Osteoblast (primary cell): ENCODE measurements at regions not wholly inside any gene's neighbourhood (a gene's known extent, or its start where the extent isn't known, plus 50 kb on each side); places are given as distances from the start of the nearest gene placed in this dataset.

Experiments used
- DNase-seq: peaks from one replicate; pipeline ENCODE4 v3.0.0; 2011; ENCODE audit warnings: low spot score, mixed read lengths; ENCODE audit not compliant: insufficient read length; ENCODE audit errors: missing footprints
- H2AFZ ChIP-seq: 2 replicates; pipeline ENCODE4 v1.6.0; 2011; ENCODE audit warnings: mild to moderate bottlenecking, low read length
- H3K27ac ChIP-seq: 2 replicates; pipeline ENCODE4 v1.5.1; 2011; ENCODE audit warnings: mild to moderate bottlenecking, low read depth, low read length, moderate library complexity
- H3K27me3 ChIP-seq: 2 replicates; pipeline ENCODE4 v1.6.0; 2012; ENCODE audit warnings: mild to moderate bottlenecking, control low read depth, inconsistent platforms, low read length, moderate library complexity; ENCODE audit not compliant: insufficient read depth
- H3K36me3 ChIP-seq: 2 replicates; pipeline ENCODE4 v1.5.1; 2011; ENCODE audit warnings: mild to moderate bottlenecking, low read length, control low read depth, moderate library complexity; ENCODE audit not compliant: insufficient read depth
- H3K4me1 ChIP-seq: 2 replicates; pipeline ENCODE4 v1.5.1; 2011; ENCODE audit warnings: mild to moderate bottlenecking, low read length, control low read depth, moderate library complexity; ENCODE audit not compliant: insufficient read depth
- H3K4me2 ChIP-seq: 2 replicates; pipeline ENCODE4 v1.6.0; 2011; ENCODE audit warnings: mild to moderate bottlenecking, low read length; ENCODE audit not compliant: insufficient read depth
- H3K4me3 ChIP-seq: fragments of 200-600 bp; sonication (generic); 3 replicates; pipeline ENCODE4 v1.5.1; 2012; ENCODE audit warnings: mild to moderate bottlenecking, low read length, inconsistent platforms; ENCODE audit not compliant: insufficient read depth
- H3K79me2 ChIP-seq: 2 replicates; pipeline ENCODE4 v1.6.0; 2012; ENCODE audit warnings: mild to moderate bottlenecking, low read length, control low read depth, inconsistent platforms; ENCODE audit not compliant: insufficient read depth
- H3K9me3 ChIP-seq: 2 replicates; pipeline ENCODE4 v1.5.1; 2011; ENCODE audit warnings: low read depth, low read length, control low read depth
- H4K20me1 ChIP-seq: 2 replicates; pipeline ENCODE4 v1.6.0; 2012; ENCODE audit warnings: mild to moderate bottlenecking, low read length, control low read depth; ENCODE audit not compliant: insufficient read depth
- CTCF ChIP-seq: IDR thresholded peaks from 2 replicates; pipeline ENCODE4 v1.5.1; 2011; ENCODE audit warnings: mild to moderate bottlenecking, low read depth, low read length, moderate library complexity; ENCODE audit errors: extremely low read depth

GRCh38 chr11:42232673-42233072 lies 773.2 kb upstream of the LRRC4C start:
- no peak overlapping the region for H3K4me3 ChIP-seq
- H3K36me3 ChIP-seq = no peaks in the 10 kb centered on the region

GRCh38 chr11:42234451-42234951 lies 775.0 kb upstream of the LRRC4C start:
- Histone ChIP-seq H4K20me1 (no peaks in the 10 kb centered on the region), H3K4me2 (no peak overlapping the region), H3K9me3 (no peaks in the 10 kb centered on the region), H3K27ac (no peak overlapping the region), H3K27me3 (no peaks in the 10 kb centered on the region), H3K4me3 (no peak overlapping the region), H3K36me3 (no peaks in the 10 kb centered on the region), H3K79me2 (no peaks in the 10 kb centered on the region), H2AFZ (no peak overlapping the region), H3K4me1 (no peaks in the 10 kb centered on the region)
- no peak for DNase-seq
- TF ChIP-seq CTCF = no peak

More at GRCh38 chr11:42232673-42233072, 773.2 kb upstream of the LRRC4C start:
- Histone ChIP-seq H3K9me3 (no peaks in the 10 kb centered on the region), H3K27ac (no peak overlapping the region), H3K27me3 (no peaks in the 10 kb centered on the region), H4K20me1 (no peaks in the 10 kb centered on the region), H3K4me1 (no peaks in the 10 kb centered on the region), H3K79me2 (no peaks in the 10 kb centered on the region), H3K4me2 (no peak overlapping the region), H2AFZ (no peak overlapping the region)
- TF ChIP-seq CTCF = no peak
- DNase-seq = no peak

- TF ChIP-seq CTCF = no peak
- Histone ChIP-seq H3K4me3 (no peak overlapping the region), H3K27ac (no peak overlapping the region), H3K9me3 (no peaks in the 10 kb centered on the region), H3K4me2 (no peak overlapping the region), H3K4me1 (no peaks in the 10 kb centered on the region), H3K27me3 (no peaks in the 10 kb centered on the region), H2AFZ (no peak overlapping the region), H3K36me3 (no peaks in the 10 kb centered on the region), H3K79me2 (no peaks in the 10 kb centered on the region), H4K20me1 (no peaks in the 10 kb centered on the region)
- DNase-seq = no peak
These were observed 778.3 kb upstream of the LRRC4C start for GRCh38 chr11:42237701-42238235.

- Histone ChIP-seq H3K27ac (no peak overlapping the region), H4K20me1 (no peaks in the 10 kb centered on the region), H2AFZ (no peak overlapping the region), H3K27me3 (no peaks in the 10 kb centered on the region), H3K36me3 (no peaks in the 10 kb centered on the region), H3K4me3 (no peak overlapping the region), H3K4me1 (no peaks in the 10 kb centered on the region), H3K9me3 (no peaks in the 10 kb centered on the region), H3K4me2 (no peak overlapping the region), H3K79me2 (no peaks in the 10 kb centered on the region)
- peak; percentile 37 for DNase-seq
- TF ChIP-seq CTCF = no peak
These were observed 779.7 kb upstream of the LRRC4C start for GRCh38 chr11:42239188-42239587.
